PC-9 (cell line): ENCODE measurements at regions not wholly inside any gene's neighbourhood (a gene's known extent, or its start where the extent isn't known, plus 50 kb on each side); places are given as distances from the start of the nearest gene placed in this dataset.

ENCODE experiments used
- CTCF ChIP-seq: fragments of 200-600 bp; sonication (generic); conservative IDR thresholded peaks from 2 replicates; pipeline ENCODE4 v1.6.1; 2017; ENCODE audit warnings: mixed run types, antibody characterized with exemption, mild to moderate bottlenecking, moderate library complexity
- EZH2 ChIP-seq: fragments of 200-600 bp; sonication (generic); IDR thresholded peaks from 2 replicates; pipeline ENCODE4 v1.8.0; 2017; ENCODE audit warnings: antibody characterized with exemption, low read depth

- TF ChIP-seq CTCF (no peak), EZH2 (no peak)
These were observed 151.9 kb downstream of the SALL1 start for GRCh38 chr16:50999181-50999580.
